GM18520 (cell line): ENCODE measurements at regions not wholly inside any gene's neighbourhood (a gene's known extent, or its start where the extent isn't known, plus 50 kb on each side); places are given as distances from the start of the nearest gene placed in this dataset.
"Not testable (repeated sequence)": the region's sequence is repeated elsewhere in the genome, so short reads cannot be mapped to it uniquely, and the experiment has no call there.

ENCODE experiments used
- ATAC-seq: cut with Tn5 transposase; IDR thresholded peaks from one replicate; pipeline ENCODE4 v1.9.1; 2021; ENCODE audit not compliant: unreplicated experiment

GRCh38 chr1:54474310-54475251 is 68.4 kb upstream of the SSBP3 start:
- ATAC-seq: no peak

- ATAC-seq: no peak
Measured at GRCh38 chr1:54471588-54471987, 65.4 kb upstream of the SSBP3 start.

GRCh38 chr1:54469444-54469843 is 63.2 kb upstream of the SSBP3 start:
- not testable (repeated sequence) for ATAC-seq

GRCh38 chr1:54468288-54469084 is 62.3 kb upstream of the SSBP3 start:
- not testable (repeated sequence) for ATAC-seq

GRCh38 chr1:54465351-54465811 is 59.2 kb upstream of the SSBP3 start:
- no peak for ATAC-seq

- no peak for ATAC-seq
Measured at GRCh38 chr1:54464477-54465146, 58.4 kb upstream of the SSBP3 start.

- ATAC-seq: no peak
Measured at GRCh38 chr1:54464031-54464476, 57.9 kb upstream of the SSBP3 start.

GRCh38 chr1:54463259-54464030 is 57.3 kb upstream of the SSBP3 start:
- ATAC-seq: no peak

GRCh38 chr1:54462597-54463258 is 56.5 kb upstream of the SSBP3 start:
- no peak for ATAC-seq

- ATAC-seq: no peak
Measured at GRCh38 chr1:54461731-54462596, 55.8 kb upstream of the SSBP3 start.

- ATAC-seq: no peak
Measured at GRCh38 chr1:54460861-54461387, 54.7 kb upstream of the SSBP3 start.

GRCh38 chr1:54460351-54460750 is 54.2 kb upstream of the SSBP3 start:
- no peak for ATAC-seq

GRCh38 chr1:54459726-54460191 is 53.6 kb upstream of the SSBP3 start:
- no peak for ATAC-seq

- ATAC-seq: no peak
Measured at GRCh38 chr1:54459140-54459539, 52.9 kb upstream of the SSBP3 start.

GRCh38 chr1:54456921-54457529 is 50.8 kb upstream of the SSBP3 start:
- no peak for ATAC-seq

GRCh38 chr1:54456361-54456760 is 50.2 kb upstream of the SSBP3 start:
- no peak for ATAC-seq
